ENCODE measurements at regions not wholly inside any gene's neighbourhood (a gene's known extent, or its start where the extent isn't known, plus 50 kb on each side); places are given as distances from the start of the nearest gene placed in this dataset.

GRCh38 chr13:60720590-60720989 is 323.6 kb downstream of the TDRD3 start:
- no peak for ATAC-seq
- TF ChIP-seq ZNF8 (CRISPR knock-in tag; IDR thresholded peaks at IDR 0.05) = no peak
- TF ChIP-seq ARNTL (CRISPR knock-in tag; IDR thresholded peaks at IDR 0.05; ENCODE audit: borderline replicate concordance, low read depth) = no peak
- no peak for TF ChIP-seq PATZ1 (CRISPR knock-in tag; IDR thresholded peaks at IDR 0.05; ENCODE audit: borderline replicate concordance)
- no peak for TF ChIP-seq ISL1 (CRISPR knock-in tag; IDR thresholded peaks at IDR 0.05)
- no peak for TF ChIP-seq ESRRG (CRISPR knock-in tag; IDR thresholded peaks at IDR 0.05)
- no peak for TF ChIP-seq CSDC2 (CRISPR knock-in tag; IDR thresholded peaks at IDR 0.05)
- TF ChIP-seq, protein P1, sequence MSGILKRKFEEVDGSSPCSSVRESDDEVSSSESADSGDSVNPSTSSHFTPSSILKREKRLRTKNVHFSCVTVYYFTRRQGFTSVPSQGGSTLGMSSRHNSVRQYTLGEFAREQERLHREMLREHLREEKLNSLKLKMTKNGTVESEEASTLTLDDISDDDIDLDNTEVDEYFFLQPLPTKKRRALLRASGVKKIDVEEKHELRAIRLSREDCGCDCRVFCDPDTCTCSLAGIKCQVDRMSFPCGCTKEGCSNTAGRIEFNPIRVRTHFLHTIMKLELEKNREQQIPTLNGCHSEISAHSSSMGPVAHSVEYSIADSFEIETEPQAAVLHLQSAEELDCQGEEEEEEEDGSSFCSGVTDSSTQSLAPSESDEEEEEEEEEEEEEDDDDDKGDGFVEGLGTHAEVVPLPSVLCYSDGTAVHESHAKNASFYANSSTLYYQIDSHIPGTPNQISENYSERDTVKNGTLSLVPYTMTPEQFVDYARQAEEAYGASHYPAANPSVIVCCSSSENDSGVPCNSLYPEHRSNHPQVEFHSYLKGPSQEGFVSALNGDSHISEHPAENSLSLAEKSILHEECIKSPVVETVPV (CRISPR knock-in tag; IDR thresholded peaks at IDR 0.05) = no peak
- TF ChIP-seq ZFP3 (CRISPR knock-in tag; IDR thresholded peaks at IDR 0.05) = no peak
- no peak for TF ChIP-seq PPARA (CRISPR knock-in tag; IDR thresholded peaks at IDR 0.05; ENCODE audit: borderline replicate concordance)
- no peak for TF ChIP-seq OSR1 (CRISPR knock-in tag; IDR thresholded peaks at IDR 0.05)
- TF ChIP-seq TOX (CRISPR knock-in tag; IDR thresholded peaks at IDR 0.05; ENCODE audit: borderline replicate concordance) = no peak
- TF ChIP-seq ZNF565 (CRISPR knock-in tag; conservative IDR thresholded peaks at IDR 0.05; ENCODE audit: low read depth) = no peak
- no peak for TF ChIP-seq TCF4 (CRISPR knock-in tag; IDR thresholded peaks at IDR 0.05; ENCODE audit: borderline replicate concordance)
- no peak for TF ChIP-seq SNAI2 (CRISPR knock-in tag; IDR thresholded peaks at IDR 0.05)
- no peak for TF ChIP-seq CREB5 (CRISPR knock-in tag; IDR thresholded peaks at IDR 0.05; ENCODE audit: low read depth)
- no peak for TF ChIP-seq ZC3H10 (CRISPR knock-in tag; IDR thresholded peaks at IDR 0.05)
- TF ChIP-seq ZFP30 (CRISPR knock-in tag; IDR thresholded peaks at IDR 0.05) = no peak
- TF ChIP-seq, protein P2, sequence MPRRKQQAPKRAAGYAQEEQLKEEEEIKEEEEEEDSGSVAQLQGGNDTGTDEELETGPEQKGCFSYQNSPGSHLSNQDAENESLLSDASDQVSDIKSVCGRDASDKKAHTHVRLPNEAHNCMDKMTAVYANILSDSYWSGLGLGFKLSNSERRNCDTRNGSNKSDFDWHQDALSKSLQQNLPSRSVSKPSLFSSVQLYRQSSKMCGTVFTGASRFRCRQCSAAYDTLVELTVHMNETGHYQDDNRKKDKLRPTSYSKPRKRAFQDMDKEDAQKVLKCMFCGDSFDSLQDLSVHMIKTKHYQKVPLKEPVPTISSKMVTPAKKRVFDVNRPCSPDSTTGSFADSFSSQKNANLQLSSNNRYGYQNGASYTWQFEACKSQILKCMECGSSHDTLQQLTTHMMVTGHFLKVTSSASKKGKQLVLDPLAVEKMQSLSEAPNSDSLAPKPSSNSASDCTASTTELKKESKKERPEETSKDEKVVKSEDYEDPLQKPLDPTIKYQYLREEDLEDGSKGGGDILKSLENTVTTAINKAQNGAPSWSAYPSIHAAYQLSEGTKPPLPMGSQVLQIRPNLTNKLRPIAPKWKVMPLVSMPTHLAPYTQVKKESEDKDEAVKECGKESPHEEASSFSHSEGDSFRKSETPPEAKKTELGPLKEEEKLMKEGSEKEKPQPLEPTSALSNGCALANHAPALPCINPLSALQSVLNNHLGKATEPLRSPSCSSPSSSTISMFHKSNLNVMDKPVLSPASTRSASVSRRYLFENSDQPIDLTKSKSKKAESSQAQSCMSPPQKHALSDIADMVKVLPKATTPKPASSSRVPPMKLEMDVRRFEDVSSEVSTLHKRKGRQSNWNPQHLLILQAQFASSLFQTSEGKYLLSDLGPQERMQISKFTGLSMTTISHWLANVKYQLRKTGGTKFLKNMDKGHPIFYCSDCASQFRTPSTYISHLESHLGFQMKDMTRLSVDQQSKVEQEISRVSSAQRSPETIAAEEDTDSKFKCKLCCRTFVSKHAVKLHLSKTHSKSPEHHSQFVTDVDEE (CRISPR knock-in tag; IDR thresholded peaks at IDR 0.05) = no peak

- TF ChIP-seq ESRRG (CRISPR knock-in tag; IDR thresholded peaks at IDR 0.05) (no peak), ZNF8 (CRISPR knock-in tag; IDR thresholded peaks at IDR 0.05) (no peak), GLIS3 (CRISPR knock-in tag; IDR thresholded peaks at IDR 0.05) (no peak), POU6F1 (CRISPR knock-in tag; IDR thresholded peaks at IDR 0.05; ENCODE audit: borderline replicate concordance, low read depth) (no peak), ISL1 (CRISPR knock-in tag; IDR thresholded peaks at IDR 0.05) (no peak), TCF4 (CRISPR knock-in tag; IDR thresholded peaks at IDR 0.05; ENCODE audit: borderline replicate concordance) (no peak), OSR1 (CRISPR knock-in tag; IDR thresholded peaks at IDR 0.05) (no peak), TOX (CRISPR knock-in tag; IDR thresholded peaks at IDR 0.05; ENCODE audit: borderline replicate concordance) (no peak), SNAI2 (CRISPR knock-in tag; IDR thresholded peaks at IDR 0.05) (no peak), PPARA (CRISPR knock-in tag; IDR thresholded peaks at IDR 0.05; ENCODE audit: borderline replicate concordance) (no peak), CSDC2 (CRISPR knock-in tag; IDR thresholded peaks at IDR 0.05) (no peak), PATZ1 (CRISPR knock-in tag; IDR thresholded peaks at IDR 0.05; ENCODE audit: borderline replicate concordance) (no peak)
- TF ChIP-seq, protein P1 (CRISPR knock-in tag; IDR thresholded peaks at IDR 0.05) = no peak
- TF ChIP-seq, protein P2 (CRISPR knock-in tag; IDR thresholded peaks at IDR 0.05) = no peak
- no peak for ATAC-seq
Measured at GRCh38 chr13:60716313-60716712, 319.3 kb downstream of the TDRD3 start.

Measured in SK-N-SH treated with all-trans-retinoic acid at 6 μM for 48 hours (cell line).